Activated CD4-positive, alpha-beta T cell treated with anti-CD3 and anti-CD28 coated beads for 4 hours (primary cell): ENCODE measurements at regions not wholly inside any gene's neighbourhood (a gene's known extent, or its start where the extent isn't known, plus 50 kb on each side); places are given as distances from the start of the nearest gene placed in this dataset.

Source experiments
- DNase-seq, 2 donors: peaks; one replicate each; pipeline ENCODE4 v3.0.0-alpha.2; 2020

- no peak for DNase-seq
These were observed 124.4 kb downstream of the CTTN start for GRCh38 chr11:70522593-70523311.

DNA sequence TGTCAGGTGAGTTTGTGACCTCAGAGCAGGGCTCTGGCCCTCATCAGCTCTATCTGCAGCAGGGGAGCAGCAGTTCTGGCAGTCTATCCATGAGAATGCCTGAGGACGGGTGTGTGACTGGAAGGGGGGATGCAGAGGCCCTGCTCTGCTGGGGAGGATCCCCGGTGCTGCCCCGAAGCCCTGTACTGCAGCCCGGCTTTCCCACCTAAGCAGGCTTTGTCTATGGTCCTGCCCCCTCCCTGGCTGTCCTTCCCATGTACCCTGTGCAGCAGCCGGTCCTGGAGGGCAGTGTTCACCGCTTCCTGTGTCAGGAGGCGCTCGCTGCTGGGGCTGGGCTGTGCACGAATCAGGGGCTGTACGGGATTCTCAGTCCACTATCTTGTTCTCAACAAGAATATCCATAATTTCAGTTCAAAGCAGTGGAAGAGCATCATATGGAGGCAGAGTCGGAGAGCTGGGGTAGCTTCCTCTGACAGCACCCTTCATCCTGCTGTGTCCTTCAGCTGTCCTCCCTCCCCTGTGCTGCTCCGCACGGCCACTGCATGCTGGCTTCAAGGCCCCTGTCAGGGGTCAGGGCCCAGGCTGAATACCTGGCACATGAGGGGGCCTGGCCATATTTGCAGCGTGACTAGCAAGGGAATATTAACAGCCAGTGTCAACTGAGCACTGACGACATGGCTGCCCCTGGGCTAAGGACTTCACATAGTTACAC lies 125.2 kb downstream of the CTTN start:
- no peak for DNase-seq

GRCh38 chr11:70524096-70524922 lies 126.0 kb downstream of the CTTN start:
- DNase-seq = no peak

DNA sequence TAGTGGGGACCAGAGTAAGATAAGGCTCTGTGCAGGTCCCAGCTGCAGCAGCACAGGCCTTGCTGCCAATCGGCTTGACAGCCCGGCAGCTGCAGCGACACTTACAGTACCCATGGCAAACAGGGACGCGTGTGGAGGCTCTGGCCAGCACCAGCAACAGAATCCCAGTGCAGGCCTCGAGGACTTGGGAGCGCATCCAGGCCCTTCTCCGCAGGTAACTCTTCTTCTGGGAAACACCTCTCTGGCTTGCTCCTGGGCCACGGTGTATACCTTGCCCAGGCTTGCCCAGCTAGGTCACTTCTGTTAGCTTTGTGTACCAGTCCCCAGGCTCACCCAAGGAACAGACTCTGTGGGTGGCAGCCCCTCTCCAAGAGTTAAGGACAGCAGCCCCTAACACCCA lies 126.7 kb downstream of the CTTN start:
- no peak for DNase-seq

- DNase-seq = no peak
These were observed 127.1 kb downstream of the CTTN start for GRCh38 chr11:70525466-70525865.

GRCh38 chr11:70526116-70527045 lies 128.1 kb downstream of the CTTN start:
- DNase-seq = no peak

GRCh38 chr11:70527046-70527395 lies 128.7 kb downstream of the CTTN start:
- no peak for DNase-seq

DNA sequence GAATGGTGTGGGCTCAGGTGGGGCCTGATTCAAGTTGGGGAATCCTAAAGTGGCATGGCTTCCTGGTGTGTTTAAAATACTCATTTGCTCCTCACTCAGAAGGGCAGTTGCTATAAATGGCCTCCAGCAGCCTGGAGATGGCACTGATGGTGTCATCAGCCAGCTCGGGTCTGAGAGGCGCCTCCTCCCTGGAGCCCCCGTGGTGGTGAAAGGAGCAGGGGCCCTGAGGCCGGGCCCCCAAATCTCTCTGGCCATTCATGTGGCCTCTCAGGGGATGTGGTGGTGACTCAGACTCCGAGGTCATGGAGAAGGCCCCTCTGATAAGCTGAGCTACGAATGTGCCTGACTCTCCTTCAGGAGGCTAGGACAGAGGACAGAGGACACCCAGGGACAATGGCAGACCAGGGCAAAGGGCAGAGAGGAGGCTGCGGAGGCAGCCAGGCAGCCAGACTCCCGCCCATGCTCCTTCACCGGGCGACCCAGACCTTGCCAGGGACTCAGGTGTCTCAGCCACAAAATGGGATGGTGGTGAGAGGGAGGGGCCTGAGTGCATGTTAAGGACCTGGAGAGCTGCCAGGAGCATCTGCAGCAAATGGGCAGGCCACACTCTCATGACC lies 129.2 kb downstream of the CTTN start:
- no peak for DNase-seq

GRCh38 chr11:70528046-70528793 lies 129.9 kb downstream of the CTTN start:
- DNase-seq = no peak

GRCh38 chr11:70528794-70529580 lies 130.7 kb downstream of the CTTN start:
- DNase-seq = no peak

- DNase-seq = no peak
These were observed 131.7 kb downstream of the CTTN start for GRCh38 chr11:70530010-70530409.

GRCh38 chr11:70530629-70531185 lies 132.4 kb downstream of the CTTN start:
- no peak for DNase-seq

DNA sequence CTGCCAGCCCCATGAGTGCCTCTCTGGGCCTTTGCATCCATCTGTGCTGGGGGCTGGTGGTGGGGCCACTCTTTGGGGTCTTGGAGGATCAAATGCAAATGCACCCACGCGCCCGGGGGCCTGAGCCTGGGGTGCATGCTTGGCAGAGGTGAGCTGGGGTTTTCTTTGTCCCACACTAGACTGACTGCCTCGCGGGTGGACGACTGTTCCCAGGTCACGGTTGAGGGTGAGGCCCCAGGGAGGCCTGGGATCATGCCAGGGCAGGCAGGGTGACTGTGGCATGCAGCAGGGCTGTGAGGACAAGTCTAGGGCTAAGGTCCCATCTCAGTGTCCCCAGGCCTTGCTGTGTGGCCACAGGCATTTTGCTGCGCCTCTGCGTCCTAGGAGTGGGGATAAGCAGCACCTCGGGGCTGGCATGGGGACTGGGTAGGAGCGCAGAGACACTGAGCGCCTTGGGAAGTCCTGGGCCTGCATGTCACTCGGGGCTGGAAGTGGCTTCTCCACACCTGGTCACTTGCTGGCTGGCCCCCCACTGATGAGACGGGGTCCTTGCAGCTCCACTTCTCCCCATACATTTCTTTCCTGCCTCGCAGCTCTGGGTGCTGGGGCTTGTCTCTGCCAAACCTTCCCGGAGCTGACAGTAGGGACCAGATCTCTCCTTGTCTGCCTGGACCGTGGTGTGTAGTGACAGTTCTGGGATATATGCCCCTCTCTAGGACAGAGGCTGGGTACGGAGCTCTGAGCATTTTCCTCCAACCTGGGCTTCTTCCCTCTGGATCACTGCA lies 133.1 kb downstream of the CTTN start:
- no peak for DNase-seq

GRCh38 chr11:70532066-70532440 lies 133.7 kb downstream of the CTTN start:
- no peak for DNase-seq

- no peak for DNase-seq
These were observed 134.4 kb downstream of the CTTN start for GRCh38 chr11:70532731-70533130.

DNA sequence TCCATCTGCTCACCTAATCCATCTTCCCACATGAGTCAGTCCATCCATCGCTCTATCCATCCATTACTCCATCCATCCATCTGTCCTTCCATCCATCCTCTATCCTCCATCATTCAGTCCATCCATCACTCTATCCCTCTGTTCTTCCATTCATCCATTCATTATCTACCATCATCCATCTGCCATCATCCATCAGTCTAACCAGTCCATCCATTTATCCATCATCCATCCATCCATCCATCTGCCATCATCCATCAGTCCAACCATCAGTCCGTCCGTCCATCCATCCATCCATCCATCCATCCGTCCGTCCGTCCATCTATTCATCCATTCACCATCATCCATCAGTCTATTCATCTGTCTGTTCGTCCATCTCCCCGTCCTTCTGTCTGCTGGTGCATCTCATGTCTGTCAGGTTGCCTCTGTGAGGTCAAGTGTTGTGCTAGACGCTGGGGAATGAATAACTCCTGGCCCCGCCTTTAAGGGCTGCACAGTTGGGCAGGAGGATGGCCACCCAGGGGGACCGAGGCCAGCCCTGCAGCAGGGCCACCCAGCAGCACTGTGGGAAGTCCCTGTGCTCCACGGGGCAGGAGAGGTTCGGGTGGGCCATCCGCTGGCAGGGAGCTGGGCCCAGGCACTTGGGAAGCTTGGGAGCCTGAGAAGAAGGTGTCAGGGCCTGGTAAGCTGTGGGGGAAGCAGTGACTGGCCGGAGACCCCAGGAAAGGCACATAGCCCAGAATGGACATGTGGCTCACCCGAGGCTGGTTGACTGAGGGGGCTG lies 137.1 kb downstream of the CTTN start:
- no peak for DNase-seq

DNA sequence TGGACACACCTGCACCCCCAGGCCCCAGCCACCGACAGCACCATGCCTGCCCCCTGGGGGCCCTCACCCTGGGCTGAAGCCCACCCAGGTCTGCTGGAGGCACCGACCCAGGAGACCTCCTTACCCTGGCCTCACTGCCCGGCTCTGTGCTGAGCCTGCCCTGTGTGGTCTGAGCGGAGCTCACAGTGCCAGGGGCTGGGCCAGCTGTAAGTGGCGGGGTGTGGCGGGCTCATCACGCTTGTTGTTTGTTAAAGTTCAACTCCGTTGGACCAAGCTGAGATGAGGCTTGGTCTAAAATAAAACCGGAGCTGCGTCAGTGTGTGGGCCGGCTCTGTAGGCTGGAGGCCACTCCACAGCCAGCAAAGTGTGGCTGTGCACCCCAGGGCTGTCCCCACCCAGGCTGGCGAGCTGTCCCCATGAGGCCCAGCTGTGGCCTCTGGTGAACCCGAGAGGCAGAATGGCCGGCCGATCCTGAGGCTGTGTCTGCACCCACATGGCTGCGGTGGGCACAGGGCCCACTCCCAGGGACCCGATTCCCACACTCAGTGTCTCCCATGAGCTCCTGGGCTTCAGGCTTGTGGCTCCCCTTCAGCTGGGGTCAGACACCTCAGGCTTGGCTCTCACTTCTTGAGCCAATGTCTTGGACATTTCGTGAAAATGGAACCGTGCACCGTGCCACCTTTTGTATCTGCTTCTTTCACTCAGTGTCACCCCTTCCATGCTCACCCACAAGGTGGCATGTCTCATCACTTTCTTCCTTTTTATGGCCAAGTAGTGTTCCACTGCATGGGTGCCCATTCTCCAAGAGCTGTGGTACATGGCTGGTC lies 137.9 kb downstream of the CTTN start:
- DNase-seq = no peak
